Fibroblast of mammary gland (primary cell): ENCODE measurements at regions not wholly inside any gene's neighbourhood (a gene's known extent, or its start where the extent isn't known, plus 50 kb on each side); places are given as distances from the start of the nearest gene placed in this dataset.

Source experiments
- DNase-seq: peaks from one replicate; pipeline ENCODE4 v3.0.0-alpha.2; 2010; ENCODE audit warnings: low read depth
- H3K4me3 ChIP-seq: 2 replicates; pipeline ENCODE4 v1.5.1; 2011; ENCODE audit warnings: low read depth, mild to moderate bottlenecking, low read length, moderate library complexity; ENCODE audit not compliant: control insufficient read depth
- TF ChIP-seq, protein P1 (sequence below): conservative IDR thresholded peaks from 2 replicates; pipeline ENCODE4 v1.5.1; 2011; ENCODE audit warnings: low read depth, low read length, inconsistent platforms; ENCODE audit not compliant: control insufficient read depth, insufficient read depth

DNA sequence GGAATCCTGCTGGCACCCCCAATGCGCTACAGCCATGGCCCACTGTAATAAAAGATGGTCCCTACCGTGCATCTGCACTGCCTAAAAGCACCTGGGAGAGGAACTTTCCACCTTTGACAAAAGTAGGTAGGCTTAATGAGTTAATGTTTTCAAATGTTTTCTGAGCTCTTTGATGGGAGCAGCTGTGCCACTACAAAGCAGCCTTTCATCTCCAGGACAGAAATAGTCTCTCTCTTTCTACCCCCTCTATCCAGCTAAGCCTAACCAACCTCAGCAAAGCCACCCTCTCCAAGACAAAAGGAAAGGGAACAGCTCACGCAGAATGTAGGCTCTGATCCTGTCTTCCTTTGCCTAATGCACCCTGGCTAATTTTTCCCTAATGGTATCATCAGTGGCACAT is 560.2 kb downstream of the UQCRFS1 start:
- TF ChIP-seq, protein P1, sequence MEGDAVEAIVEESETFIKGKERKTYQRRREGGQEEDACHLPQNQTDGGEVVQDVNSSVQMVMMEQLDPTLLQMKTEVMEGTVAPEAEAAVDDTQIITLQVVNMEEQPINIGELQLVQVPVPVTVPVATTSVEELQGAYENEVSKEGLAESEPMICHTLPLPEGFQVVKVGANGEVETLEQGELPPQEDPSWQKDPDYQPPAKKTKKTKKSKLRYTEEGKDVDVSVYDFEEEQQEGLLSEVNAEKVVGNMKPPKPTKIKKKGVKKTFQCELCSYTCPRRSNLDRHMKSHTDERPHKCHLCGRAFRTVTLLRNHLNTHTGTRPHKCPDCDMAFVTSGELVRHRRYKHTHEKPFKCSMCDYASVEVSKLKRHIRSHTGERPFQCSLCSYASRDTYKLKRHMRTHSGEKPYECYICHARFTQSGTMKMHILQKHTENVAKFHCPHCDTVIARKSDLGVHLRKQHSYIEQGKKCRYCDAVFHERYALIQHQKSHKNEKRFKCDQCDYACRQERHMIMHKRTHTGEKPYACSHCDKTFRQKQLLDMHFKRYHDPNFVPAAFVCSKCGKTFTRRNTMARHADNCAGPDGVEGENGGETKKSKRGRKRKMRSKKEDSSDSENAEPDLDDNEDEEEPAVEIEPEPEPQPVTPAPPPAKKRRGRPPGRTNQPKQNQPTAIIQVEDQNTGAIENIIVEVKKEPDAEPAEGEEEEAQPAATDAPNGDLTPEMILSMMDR, result no peak

DNA sequence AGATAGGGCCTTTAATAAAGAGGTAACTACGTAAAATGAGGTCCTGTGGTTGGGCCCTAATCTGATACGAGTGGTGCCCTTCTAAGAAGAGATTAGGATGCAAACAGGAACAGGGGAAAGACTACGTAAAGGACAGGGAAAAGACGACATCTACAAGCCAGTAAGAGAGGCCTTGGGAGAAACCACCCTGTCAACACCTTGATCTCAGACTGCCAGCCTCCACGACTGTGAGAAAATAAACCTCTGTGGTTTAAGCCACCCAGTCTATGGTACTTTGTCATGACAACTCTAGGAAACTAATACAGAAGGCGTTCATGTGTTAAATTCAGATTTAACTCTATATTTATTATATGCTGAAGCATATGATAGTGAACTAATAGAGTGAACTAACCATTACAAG is 566.3 kb downstream of the UQCRFS1 start:
- no peak overlapping the region for H3K4me3 ChIP-seq
- DNase-seq, result no peak
- TF ChIP-seq, protein P1, result no peak

More for the DNA sequence above, 560.2 kb downstream of the UQCRFS1 start:
- no peak overlapping the region for H3K4me3 ChIP-seq
- DNase-seq, result no peak

DNA sequence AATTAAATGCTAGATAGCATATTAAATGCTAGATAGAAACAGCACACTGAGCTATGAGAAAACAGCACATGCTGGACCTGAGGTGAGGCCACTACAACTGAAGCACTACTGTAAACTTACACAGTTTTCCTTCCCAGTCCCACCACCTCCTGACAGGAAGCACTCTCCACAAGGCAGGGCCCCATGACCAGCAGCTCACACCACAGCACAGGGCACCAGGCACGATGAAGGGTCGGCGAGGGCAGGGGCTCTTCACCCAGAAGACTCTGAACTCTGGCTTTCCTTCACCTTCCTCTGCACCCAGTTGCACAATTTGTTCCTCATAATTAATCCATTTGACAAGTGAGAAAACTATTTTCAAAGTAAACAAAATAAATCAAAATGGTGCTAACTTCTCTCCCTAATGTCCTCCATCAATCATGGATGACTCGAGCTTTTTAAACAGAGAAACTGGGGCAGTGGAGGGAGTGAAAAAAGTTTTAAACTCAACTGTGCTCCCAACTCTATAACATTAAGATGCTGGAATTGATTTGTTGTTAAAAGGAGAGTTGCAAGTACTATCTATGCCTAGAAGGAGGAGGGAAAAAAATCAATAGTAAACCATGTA is 568.7 kb downstream of the UQCRFS1 start:
- no peak overlapping the region for H3K4me3 ChIP-seq
- no peak for DNase-seq
- TF ChIP-seq, protein P1, result no peak

DNA sequence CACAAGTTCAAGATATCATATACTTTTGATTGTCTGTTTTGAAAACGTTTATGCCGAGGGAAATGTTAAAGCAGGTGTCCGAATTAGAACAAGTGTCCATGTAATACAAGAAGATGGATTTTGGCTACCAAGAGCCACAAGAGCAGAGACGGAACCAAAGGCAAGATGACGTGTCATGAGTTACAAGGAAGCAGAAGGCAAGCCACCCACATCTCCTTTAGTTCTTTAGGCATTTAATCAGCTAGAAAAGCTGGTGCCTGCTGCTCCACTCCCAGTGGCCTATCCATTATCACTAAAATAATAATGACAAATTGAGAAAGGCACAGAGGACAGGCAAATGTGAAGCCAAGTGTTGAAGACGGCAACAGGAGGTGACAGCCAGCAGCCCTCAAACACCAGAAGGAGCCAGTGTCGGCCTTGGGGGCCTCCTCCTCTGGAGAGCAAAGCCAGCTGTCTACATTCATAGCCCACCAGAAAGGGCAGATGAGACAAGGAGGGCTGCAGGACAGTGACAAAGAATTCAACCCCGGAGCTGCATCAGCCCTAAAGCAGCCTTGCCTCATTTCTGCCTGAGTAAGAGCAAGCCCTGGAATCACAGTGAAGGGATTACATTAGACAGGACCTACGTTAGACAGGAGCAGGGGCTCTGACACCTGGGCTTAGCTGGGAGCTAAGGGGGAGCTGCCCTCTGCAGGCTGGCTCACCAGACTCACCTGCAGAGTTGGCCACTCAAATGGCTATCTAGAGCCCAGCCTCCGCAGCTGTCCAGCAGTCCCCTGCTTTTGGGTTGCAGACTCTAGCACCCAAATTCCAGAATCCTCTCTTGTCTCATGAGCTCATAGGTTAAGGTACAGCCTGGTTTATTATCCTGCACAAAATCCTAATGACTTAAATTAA is 569.9 kb downstream of the UQCRFS1 start:
- H3K4me3 ChIP-seq, result no peak overlapping the region
- TF ChIP-seq, protein P1, result no peak
- no peak for DNase-seq

DNA sequence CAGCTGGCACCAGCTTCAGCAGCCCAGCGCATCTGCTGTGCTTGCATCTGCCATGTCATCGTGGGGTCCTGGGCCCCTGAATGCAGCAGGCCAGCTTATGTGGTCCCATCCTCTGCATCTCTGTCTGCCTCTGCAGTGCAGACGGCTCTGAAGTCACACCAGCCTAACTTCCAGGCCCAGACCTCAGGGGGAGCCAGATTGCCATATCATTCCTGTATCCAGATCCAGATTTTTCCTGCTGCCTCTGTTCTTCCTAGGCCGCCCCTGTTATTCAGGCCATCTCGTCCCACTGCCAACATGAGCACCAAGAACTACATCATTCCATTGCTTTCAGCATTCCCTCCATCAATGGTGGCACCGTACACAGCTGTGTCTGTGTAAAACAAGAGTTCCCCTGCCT is 571.6 kb downstream of the UQCRFS1 start:
- no peak for DNase-seq
- no peak overlapping the region for H3K4me3 ChIP-seq
- TF ChIP-seq, protein P1, result no peak

DNA sequence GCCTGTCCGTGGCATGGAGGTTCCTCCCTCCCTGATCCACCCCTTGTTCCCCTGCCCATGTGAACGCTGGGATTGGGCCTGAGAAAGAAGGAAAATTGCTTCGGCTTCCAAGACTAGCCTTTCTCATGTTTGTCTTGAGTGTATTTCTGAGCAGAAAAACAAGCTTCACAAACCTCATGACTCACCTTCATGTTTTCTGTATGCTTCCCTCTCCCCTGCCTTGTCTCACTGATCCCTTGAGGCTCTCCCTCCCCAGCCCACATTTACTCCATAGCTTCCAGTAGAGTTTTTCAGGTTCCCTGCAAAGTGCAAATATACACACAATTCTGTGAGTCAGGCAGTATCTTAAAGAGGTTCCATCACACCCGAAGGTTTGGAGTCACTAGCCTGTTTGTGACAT is 572.4 kb downstream of the UQCRFS1 start:
- TF ChIP-seq, protein P1, result no peak

More for the DNA sequence above, 572.4 kb downstream of the UQCRFS1 start:
- DNase-seq, result no peak
- H3K4me3 ChIP-seq, result no peak overlapping the region
